H1 (cell line): ENCODE measurements at regions not wholly inside any gene's neighbourhood (a gene's known extent, or its start where the extent isn't known, plus 50 kb on each side); places are given as distances from the start of the nearest gene placed in this dataset.

ENCODE experiments used
- CTCF ChIP-seq, 3 experiments: IDR thresholded peaks; 1 replicate in 2 of 3; 2 replicates in 1 of 3; pipeline versions ENCODE4 v1.5.1 to v1.6.1; 2011; ENCODE audit warnings: low read length in 3 of 3, mild to moderate bottlenecking in 3 of 3, inconsistent platforms in 2 of 3, low read depth in 1 of 3, moderate library complexity in 1 of 3; ENCODE audit not compliant: insufficient read depth in 1 of 3; ENCODE audit errors: control extremely low read depth in 1 of 3
- KDM5A ChIP-seq: fragments of 200-600 bp; IDR thresholded peaks from 2 replicates; pipeline ENCODE4 v1.7.1; 2012; ENCODE audit warnings: mild to moderate bottlenecking, low read length, inconsistent platforms, mixed read lengths
- PHF8 ChIP-seq: fragments of 200-600 bp; sonication (generic); conservative IDR thresholded peaks from 2 replicates; pipeline ENCODE4 v1.7.1; 2012; ENCODE audit warnings: low read depth, mild to moderate bottlenecking, inconsistent platforms, low read length, moderate library complexity
- POLR2A ChIP-seq, 2 experiments: IDR thresholded peaks; 1 replicate in 1 of 2; 2 replicates in 1 of 2; pipeline ENCODE4 v1.6.1; 2011; ENCODE audit warnings: low read depth in 2 of 2, low read length in 2 of 2, mild to moderate bottlenecking in 2 of 2; ENCODE audit errors: control extremely low read depth in 1 of 2
- YY1 ChIP-seq: IDR thresholded peaks from 2 replicates; pipeline ENCODE4 v1.6.1; 2011; ENCODE audit warnings: low read depth, mild to moderate bottlenecking, low read length

GRCh38 chr12:13580206-13580605, 383.7 kb downstream of the EMP1 start:
- TF ChIP-seq CTCF (IDR thresholded peaks at IDR 0.05; ENCODE audit: control extremely low read depth in 1 of 3, insufficient read depth in 1 of 3, low read depth in 1 of 3, low read length in 3 of 3) (no peak), POLR2A (IDR thresholded peaks at IDR 0.05; ENCODE audit: control extremely low read depth in 1 of 2, low read depth in 2 of 2, low read length in 2 of 2) (no peak), PHF8 (no peak), YY1 (no peak), KDM5A (no peak)
